ENCODE measurements at regions not wholly inside any gene's neighbourhood (a gene's known extent, or its start where the extent isn't known, plus 50 kb on each side); places are given as distances from the start of the nearest gene placed in this dataset.

DNA sequence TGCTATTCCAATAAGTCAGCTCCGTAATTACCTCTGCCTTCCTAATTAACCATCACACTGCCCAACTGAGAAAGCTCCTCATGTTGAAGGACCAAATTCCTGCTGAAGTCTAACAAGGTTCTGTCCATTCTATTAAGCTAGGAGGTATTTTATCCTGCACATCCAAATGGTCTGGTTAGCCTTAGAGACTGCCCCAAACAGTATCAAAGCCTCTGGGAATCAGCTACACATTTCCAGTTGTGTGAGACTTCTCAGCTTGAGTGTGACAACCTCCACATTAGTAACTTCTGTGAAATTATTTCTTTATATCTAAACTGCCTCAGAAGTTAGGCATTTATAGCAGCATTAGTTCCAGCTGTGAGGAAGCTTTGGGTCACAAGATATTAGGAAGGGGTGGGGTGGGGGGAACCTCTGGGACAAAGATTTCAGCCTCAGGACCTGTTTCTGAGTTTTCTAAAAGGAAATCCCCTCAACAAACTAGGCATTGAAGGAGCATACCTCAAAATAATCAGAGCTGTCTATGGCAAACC lies 150.5 kb upstream of the DUSP10 start:
- Mint-ChIP-seq H3K4me1 (ENCODE audit: low read depth) (no peaks in the 10 kb centered on the region), H3K9me3 (ENCODE audit: low read depth) (no peaks in the 10 kb centered on the region), H3K27ac (no peak overlapping the region), H3K27me3 (peaks cover 6% of the 10 kb centered on the region), H3K4me3 (no peak overlapping the region), H3K36me3 (no peaks in the 10 kb centered on the region)

DNA sequence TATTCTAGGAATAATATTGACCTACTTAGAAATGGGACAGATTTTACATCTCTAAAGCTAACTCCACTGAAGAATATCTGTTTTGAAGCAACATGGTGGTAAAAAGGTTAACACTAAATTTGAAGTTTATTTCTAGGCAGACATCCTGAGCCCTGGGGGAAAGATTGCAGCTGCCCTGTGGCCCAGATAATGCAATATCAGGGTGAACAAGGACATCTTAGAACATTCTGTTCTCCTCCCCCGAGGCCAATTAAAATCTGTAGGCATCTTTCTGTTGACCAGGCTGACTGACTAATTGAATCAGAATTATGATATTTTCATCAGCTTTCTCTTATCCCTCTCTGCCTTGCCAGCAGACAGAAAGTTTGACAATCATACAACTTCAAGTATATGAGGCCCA lies 149.8 kb upstream of the DUSP10 start:
- Mint-ChIP-seq H3K27ac (no peak overlapping the region), H3K36me3 (no peaks in the 10 kb centered on the region), H3K4me3 (no peak overlapping the region), H3K4me1 (ENCODE audit: low read depth) (no peaks in the 10 kb centered on the region), H3K27me3 (peaks cover 6% of the 10 kb centered on the region), H3K9me3 (ENCODE audit: low read depth) (no peaks in the 10 kb centered on the region)

DNA sequence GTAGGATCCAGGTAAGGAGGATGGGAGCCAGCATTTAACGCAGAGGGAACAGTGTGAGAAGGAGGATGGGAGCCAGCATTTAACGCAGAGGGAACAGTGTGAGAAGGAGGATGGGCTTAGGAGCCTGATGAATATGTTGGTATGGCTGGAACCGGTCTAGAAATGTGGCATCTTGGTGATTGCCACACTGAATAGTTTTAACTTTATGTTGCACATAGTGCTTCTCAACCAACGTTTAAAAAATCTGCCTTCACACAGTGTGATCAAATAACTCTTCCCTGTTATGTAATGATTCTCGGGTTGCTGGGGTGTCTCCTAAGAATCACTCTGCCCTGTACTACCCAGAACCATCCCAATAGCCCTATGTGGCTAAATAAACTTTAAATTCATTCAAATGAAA lies 146.9 kb upstream of the DUSP10 start:
- H3K4me1 Mint-ChIP-seq (ENCODE audit: low read depth) = no peaks in the 10 kb centered on the region
- no peak overlapping the region for H3K27ac Mint-ChIP-seq
- no peak overlapping the region for H3K4me3 Mint-ChIP-seq
- H3K36me3 Mint-ChIP-seq = no peaks in the 10 kb centered on the region
- peaks cover 8% of the 10 kb centered on the region for H3K27me3 Mint-ChIP-seq
- H3K9me3 Mint-ChIP-seq (ENCODE audit: low read depth) = no peaks in the 10 kb centered on the region

DNA sequence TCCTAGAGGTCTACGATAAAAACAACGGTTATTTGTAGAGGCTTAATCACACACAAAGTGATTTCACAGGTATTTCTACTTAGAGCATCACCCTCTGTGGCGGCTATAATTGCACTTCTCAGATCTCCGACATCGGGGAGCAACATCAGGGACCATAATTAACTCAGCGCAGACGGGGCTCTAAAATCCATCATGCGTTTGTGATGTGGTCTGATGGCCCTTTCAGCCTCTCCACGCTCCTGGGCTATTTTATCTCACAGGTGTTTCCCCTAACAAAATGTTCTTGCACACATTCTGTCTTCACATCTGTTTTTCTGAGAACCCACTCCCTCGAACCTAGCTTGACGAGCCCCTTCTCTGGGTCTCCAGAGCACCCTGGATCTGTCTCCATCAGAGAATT lies 146.3 kb upstream of the DUSP10 start:
- Mint-ChIP-seq H3K4me1 (ENCODE audit: low read depth) (no peaks in the 10 kb centered on the region), H3K9me3 (ENCODE audit: low read depth) (no peaks in the 10 kb centered on the region), H3K36me3 (no peaks in the 10 kb centered on the region), H3K27ac (no peak overlapping the region), H3K27me3 (peaks cover 8% of the 10 kb centered on the region), H3K4me3 (no peak overlapping the region)

DNA sequence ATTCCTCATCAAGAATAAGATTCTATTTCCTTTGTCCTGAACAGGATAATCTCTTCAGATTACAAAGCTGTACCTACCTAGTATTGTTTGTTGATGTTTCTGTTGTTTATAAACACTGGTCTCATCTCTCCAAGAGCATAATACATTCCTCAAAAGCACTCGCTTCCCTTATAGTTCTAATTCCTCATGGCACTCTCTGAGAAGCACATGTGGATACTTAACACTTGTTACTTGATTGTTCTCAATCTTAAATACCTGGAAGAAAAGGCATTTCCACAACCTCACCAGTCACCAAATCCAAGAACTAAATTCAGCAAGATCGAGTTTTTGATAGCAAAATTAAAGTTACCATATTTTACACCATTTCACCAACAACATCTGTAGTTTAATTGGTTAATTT lies 145.9 kb upstream of the DUSP10 start:
- Mint-ChIP-seq H3K27ac (no peak overlapping the region), H3K4me3 (no peak overlapping the region), H3K9me3 (ENCODE audit: low read depth) (no peaks in the 10 kb centered on the region), H3K36me3 (no peaks in the 10 kb centered on the region), H3K4me1 (ENCODE audit: low read depth) (no peaks in the 10 kb centered on the region), H3K27me3 (peaks cover 8% of the 10 kb centered on the region)

DNA sequence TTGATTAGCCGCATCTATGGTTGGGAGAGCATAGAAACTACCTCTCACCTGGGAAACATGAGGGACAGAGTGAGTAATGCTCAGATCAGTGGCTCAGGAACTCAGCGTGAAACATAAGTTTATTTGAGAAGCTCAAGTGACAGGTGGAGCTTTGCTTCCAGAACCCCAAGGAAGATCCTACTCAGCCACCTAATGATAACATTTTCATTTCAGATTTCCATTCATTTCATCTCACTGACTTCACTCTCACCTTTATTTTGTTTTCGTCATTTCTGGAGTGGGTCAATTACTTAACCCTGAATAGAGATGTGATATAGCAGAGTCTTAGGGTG lies 145.5 kb upstream of the DUSP10 start:
- Mint-ChIP-seq H3K4me1 (ENCODE audit: low read depth) (no peaks in the 10 kb centered on the region), H3K27ac (no peak overlapping the region), H3K36me3 (no peaks in the 10 kb centered on the region), H3K27me3 (peaks cover 8% of the 10 kb centered on the region), H3K9me3 (ENCODE audit: low read depth) (no peaks in the 10 kb centered on the region), H3K4me3 (no peak overlapping the region)

DNA sequence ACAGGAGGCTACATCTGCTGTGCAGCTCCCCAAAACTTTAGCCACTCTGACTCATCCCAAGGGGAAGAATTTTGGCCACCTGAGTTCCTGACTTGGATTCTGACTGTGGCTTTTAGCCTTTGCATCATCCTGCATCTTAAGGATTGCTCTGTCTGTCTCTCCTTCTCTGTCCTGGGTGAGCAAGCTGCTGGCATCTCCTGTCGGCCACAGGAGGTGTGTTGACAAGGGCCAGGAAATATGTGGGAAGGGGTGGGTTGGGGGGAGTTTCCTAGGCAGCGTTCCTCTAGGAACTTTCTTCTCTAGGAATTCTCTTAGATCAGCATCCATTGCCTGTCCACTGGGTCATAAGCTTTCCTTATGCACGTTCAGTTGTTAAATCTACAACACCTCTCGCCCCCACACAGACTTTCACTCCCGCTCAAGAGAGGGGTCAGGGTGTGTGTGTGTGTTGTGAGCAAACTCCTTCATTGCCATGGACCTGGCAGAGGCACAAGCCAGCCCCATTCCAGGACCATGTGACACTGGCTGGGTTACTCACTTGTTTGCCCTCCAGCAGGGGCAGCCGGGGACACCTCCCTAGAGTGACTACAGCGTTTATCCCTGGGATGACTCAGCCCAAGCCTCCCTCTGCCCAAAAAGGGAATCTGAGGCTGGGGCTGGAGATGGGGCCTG lies 145.0 kb upstream of the DUSP10 start:
- Mint-ChIP-seq H3K27ac (no peak overlapping the region), H3K4me1 (ENCODE audit: low read depth) (no peaks in the 10 kb centered on the region), H3K9me3 (ENCODE audit: low read depth) (no peaks in the 10 kb centered on the region), H3K36me3 (no peaks in the 10 kb centered on the region), H3K4me3 (no peak overlapping the region), H3K27me3 (peaks cover 8% of the 10 kb centered on the region)

DNA sequence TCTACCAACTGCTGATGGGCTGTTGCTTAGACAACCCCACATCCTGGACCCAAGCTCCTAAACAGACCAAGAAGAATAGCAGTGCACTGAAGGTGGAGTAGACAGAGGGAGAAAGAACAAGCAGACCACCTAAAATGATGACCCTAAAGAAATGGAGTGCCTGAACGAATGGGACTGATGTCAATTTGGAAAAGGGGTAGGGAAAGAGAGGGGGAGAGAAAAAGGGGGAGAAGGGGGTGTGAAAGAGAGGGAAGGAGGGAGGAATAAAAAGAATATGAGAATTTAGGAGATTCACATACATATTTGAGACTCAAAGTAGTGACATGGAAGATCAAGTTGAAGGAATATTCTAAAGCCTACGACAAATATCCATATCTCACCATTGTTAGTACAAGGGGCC lies 144.4 kb upstream of the DUSP10 start:
- Mint-ChIP-seq H3K9me3 (ENCODE audit: low read depth) (no peaks in the 10 kb centered on the region), H3K4me3 (no peak overlapping the region), H3K27ac (no peak overlapping the region), H3K36me3 (no peaks in the 10 kb centered on the region), H3K27me3 (peaks cover 8% of the 10 kb centered on the region), H3K4me1 (ENCODE audit: low read depth) (no peaks in the 10 kb centered on the region)

DNA sequence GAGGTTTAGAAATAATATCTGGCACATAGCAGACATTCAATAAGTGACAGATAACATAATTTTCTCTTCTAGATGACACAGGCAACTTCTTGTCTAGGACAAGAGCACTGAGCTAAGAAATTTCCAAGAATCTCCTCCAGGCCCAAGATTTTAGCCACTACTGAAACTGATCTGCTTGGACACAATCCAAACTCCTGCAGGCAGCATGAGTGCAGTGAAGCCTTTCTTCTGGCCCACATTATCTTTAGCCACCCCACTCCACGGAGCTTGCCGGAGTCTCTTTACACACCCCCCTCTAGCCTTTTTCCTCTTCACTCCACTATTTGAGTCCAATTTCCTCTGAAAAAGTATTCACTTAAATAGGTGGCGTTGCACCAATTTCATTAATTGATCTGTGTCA lies 142.9 kb upstream of the DUSP10 start:
- no peak overlapping the region for H3K4me3 Mint-ChIP-seq
- H3K4me1 Mint-ChIP-seq (ENCODE audit: low read depth) = no peaks in the 10 kb centered on the region
- H3K27me3 Mint-ChIP-seq = peaks cover 8% of the 10 kb centered on the region
- no peaks in the 10 kb centered on the region for H3K9me3 Mint-ChIP-seq (ENCODE audit: low read depth)
- no peaks in the 10 kb centered on the region for H3K36me3 Mint-ChIP-seq
- H3K27ac Mint-ChIP-seq = no peak overlapping the region

DNA sequence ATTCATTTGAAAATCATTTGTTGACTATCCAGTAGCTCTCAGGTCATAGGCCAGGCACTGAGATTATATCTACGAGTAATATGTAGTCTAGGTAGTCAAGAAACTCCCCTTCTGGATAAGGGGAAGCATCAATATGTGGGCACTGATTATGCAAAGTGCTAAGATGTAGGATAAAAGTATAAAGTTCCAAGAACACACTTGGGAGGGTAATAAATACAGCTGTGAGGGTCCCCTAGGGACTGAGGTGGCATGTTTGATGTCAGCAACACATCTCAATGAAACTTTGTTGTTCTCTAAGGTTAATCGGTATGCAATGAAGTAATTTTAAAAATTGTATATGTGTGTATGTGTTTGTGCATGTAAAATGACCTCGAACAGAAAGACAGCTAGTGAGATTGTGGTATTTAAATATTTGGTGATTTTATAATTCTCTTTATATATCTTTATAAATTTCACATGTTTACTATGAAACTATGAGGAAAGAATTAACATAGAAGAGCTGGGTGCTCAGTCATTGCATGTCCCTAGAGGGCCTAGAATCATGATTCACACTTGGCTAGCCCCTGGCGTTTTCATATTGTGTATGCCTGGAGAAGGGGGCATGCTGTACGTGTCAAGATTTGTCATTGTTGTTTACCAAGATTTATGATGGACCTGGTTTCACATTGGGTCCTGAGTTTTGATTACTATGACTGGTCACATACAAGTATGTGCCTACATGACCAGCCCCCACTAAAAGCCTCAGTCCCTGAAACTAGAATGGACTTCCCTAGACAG lies 140.1 kb upstream of the DUSP10 start:
- H3K27ac Mint-ChIP-seq = no peak overlapping the region
- H3K27me3 Mint-ChIP-seq = peaks cover 2% of the 10 kb centered on the region
- no peaks in the 10 kb centered on the region for H3K9me3 Mint-ChIP-seq (ENCODE audit: low read depth)
- peaks cover 3% of the 10 kb centered on the region for H3K4me1 Mint-ChIP-seq (ENCODE audit: low read depth)
- H3K36me3 Mint-ChIP-seq = no peaks in the 10 kb centered on the region
- no peak overlapping the region for H3K4me3 Mint-ChIP-seq

DNA sequence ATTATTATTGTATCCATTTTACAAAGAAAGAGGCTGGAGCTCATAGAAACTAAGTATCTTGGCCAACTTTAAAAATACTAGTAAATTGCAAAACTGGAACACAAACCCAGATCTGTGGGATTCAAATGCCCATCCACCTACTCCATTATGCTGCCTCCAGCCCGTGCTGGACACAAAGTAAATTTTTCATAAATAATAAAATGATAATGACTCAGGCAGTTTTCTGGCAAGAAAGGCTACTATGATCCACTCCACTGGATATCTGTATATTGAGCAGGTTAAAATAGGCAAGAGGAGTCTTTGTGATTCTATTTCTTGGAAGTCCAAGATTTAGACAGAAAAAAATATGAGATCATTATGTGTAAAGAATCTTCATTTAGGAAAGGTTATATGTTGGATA lies 138.3 kb upstream of the DUSP10 start:
- H3K4me3 Mint-ChIP-seq = no peak overlapping the region
- H3K4me1 Mint-ChIP-seq (ENCODE audit: low read depth) = peaks cover 3% of the 10 kb centered on the region
- no peaks in the 10 kb centered on the region for H3K36me3 Mint-ChIP-seq

DNA sequence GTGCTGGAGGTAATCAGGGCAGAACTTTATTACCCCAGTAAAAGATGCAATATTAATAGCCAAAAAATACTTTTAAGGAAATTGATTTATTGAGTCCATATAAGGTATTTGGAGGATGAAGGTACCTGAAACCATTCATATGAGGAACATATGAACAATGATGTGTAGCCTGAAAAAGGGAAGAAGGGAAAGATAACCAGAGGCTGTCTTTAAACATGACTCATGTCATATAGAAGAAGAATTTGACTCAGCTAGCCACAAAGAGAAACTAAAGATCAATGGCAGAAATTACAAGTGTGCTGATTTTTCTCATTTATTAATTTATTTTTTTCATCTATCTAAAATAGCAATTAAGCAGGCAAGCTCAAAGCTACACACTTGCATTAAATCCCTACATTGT lies 136.2 kb upstream of the DUSP10 start:
- H3K4me3 Mint-ChIP-seq = no peak overlapping the region
- H3K9me3 Mint-ChIP-seq (ENCODE audit: low read depth) = no peaks in the 10 kb centered on the region
- no peaks in the 10 kb centered on the region for H3K36me3 Mint-ChIP-seq
- H3K27ac Mint-ChIP-seq = no peak overlapping the region
- H3K27me3 Mint-ChIP-seq = no peaks in the 10 kb centered on the region
- H3K4me1 Mint-ChIP-seq (ENCODE audit: low read depth) = peaks cover 5% of the 10 kb centered on the region

More for the DNA sequence above, 138.3 kb upstream of the DUSP10 start:
- H3K9me3 Mint-ChIP-seq (ENCODE audit: low read depth) = no peaks in the 10 kb centered on the region
- H3K27me3 Mint-ChIP-seq = no peaks in the 10 kb centered on the region
- H3K27ac Mint-ChIP-seq = no peak overlapping the region

DNA sequence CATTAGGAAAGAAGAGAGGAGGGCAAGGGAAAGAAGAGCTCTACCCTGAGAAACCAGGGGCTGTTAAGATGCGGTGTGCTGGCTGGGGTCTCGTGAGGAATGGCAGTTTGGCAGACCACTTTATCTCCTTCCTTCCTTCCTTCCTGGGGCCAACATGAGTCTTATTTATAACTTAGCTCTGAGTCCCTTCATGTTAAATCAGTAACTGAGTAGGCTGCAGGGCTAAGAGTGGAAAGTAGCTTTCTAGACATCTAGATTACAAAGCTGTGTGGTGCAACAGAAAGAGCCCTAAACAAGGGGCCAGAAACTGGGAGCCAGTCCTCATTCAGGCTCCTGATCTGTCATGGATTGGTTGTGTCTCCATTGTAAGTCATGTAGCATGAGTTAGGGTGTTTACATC lies 135.4 kb upstream of the DUSP10 start:
- H3K36me3 Mint-ChIP-seq = no peaks in the 10 kb centered on the region
- H3K27me3 Mint-ChIP-seq = no peaks in the 10 kb centered on the region
- no peak overlapping the region for H3K27ac Mint-ChIP-seq
- H3K4me1 Mint-ChIP-seq (ENCODE audit: low read depth) = peaks cover 5% of the 10 kb centered on the region
- H3K9me3 Mint-ChIP-seq (ENCODE audit: low read depth) = no peaks in the 10 kb centered on the region
- no peak overlapping the region for H3K4me3 Mint-ChIP-seq

DNA sequence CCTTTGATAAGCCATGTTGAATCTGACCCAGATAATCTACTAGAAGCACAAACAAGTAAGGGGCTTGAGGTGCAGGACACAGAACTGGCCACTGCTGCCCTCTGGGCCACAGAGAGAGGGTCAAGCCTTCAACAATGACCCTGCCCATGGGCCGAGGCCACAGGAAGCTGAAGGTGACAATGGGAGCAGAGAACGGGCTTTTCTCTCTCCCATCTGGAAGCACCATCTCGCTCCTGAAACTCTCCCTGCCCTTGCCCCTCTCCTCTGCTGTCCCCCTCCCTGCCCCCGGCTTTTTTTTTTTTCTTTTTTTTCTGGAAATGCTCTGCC lies 133.1 kb upstream of the DUSP10 start:
- no peaks in the 10 kb centered on the region for H3K27me3 Mint-ChIP-seq
- H3K4me1 Mint-ChIP-seq (ENCODE audit: low read depth) = peaks cover 5% of the 10 kb centered on the region
- no peaks in the 10 kb centered on the region for H3K36me3 Mint-ChIP-seq
- H3K27ac Mint-ChIP-seq = no peak overlapping the region
- H3K4me3 Mint-ChIP-seq = no peak overlapping the region
- H3K9me3 Mint-ChIP-seq (ENCODE audit: low read depth) = no peaks in the 10 kb centered on the region

DNA sequence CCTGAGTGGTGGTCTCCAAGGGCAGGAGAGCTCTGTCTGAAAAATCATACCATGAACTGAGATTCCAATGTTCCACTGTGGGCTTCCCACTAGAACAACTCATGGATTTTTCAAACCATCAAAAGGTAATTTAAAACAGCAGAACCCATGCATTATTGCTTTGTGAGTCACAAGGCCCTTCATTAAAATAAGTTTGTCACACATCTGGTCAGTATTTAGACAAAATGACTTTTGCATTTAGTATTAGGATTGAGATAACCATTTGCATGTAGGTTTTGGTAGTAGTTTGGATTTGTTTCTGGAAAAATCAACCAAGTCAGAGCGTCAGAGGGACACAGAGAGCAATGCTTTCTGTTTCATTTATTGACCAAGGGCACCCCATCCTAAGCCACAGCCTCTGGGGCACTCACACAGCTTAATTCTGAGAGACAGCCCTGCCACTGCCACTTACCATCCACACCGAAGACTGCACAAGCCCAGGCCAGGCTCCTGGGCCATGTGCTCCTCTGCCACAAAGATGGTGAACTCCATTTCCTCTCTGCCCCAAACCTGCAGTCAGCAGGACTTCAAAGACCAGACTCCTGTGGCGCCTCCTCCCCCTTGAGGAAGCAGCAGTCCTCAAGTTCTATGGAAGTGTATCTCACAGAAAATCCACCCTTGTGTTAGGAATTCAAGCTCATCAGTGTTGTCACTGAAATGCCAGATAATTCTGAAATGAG lies 132.6 kb upstream of the DUSP10 start:
- Mint-ChIP-seq H3K36me3 (no peaks in the 10 kb centered on the region), H3K4me3 (no peak overlapping the region), H3K4me1 (ENCODE audit: low read depth) (peaks cover 5% of the 10 kb centered on the region), H3K9me3 (ENCODE audit: low read depth) (no peaks in the 10 kb centered on the region), H3K27ac (no peak overlapping the region), H3K27me3 (no peaks in the 10 kb centered on the region)
